GM12872 (cell line): ENCODE measurements at regions not wholly inside any gene's neighbourhood (a gene's known extent, or its start where the extent isn't known, plus 50 kb on each side); places are given as distances from the start of the nearest gene placed in this dataset.

Source experiments
- TF ChIP-seq, protein P1 (sequence below): IDR thresholded peaks from 3 replicates; pipeline ENCODE4 v1.5.1; 2011; ENCODE audit warnings: low read depth, mild to moderate bottlenecking, low read length, moderate library complexity; ENCODE audit not compliant: insufficient read depth

DNA sequence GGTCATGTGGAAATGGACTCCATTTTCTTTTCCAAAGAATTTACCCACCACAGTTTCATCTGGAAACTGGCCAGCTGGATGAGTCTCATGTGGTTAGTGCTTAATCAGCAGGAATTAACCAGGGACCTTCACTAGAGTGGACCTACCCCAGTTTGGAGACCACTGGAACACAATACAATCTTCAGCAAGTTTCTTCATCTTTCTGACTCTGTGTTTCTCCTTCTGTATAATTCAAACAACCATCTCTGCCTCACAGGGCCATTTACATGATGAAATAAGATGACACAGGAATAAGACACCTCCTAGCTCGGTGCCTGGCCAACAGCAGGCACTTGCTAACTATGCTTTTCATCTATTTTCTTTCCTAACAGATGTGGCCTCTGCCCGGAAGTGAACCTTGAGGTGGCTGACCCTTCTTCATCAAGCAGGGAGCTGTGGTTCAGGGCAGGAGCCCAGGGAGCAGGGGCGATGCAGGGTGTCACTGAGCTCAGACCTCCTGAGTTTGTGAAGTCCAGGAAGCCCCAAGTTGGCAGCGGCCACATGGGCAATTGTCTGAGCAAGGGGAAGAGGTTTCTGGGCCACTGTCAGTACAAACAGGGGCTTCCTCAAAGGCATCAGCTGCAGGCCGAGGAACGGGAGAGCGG lies 98.8 kb downstream of the SOD2 start:
- TF ChIP-seq, protein P1, sequence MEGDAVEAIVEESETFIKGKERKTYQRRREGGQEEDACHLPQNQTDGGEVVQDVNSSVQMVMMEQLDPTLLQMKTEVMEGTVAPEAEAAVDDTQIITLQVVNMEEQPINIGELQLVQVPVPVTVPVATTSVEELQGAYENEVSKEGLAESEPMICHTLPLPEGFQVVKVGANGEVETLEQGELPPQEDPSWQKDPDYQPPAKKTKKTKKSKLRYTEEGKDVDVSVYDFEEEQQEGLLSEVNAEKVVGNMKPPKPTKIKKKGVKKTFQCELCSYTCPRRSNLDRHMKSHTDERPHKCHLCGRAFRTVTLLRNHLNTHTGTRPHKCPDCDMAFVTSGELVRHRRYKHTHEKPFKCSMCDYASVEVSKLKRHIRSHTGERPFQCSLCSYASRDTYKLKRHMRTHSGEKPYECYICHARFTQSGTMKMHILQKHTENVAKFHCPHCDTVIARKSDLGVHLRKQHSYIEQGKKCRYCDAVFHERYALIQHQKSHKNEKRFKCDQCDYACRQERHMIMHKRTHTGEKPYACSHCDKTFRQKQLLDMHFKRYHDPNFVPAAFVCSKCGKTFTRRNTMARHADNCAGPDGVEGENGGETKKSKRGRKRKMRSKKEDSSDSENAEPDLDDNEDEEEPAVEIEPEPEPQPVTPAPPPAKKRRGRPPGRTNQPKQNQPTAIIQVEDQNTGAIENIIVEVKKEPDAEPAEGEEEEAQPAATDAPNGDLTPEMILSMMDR = no peak

DNA sequence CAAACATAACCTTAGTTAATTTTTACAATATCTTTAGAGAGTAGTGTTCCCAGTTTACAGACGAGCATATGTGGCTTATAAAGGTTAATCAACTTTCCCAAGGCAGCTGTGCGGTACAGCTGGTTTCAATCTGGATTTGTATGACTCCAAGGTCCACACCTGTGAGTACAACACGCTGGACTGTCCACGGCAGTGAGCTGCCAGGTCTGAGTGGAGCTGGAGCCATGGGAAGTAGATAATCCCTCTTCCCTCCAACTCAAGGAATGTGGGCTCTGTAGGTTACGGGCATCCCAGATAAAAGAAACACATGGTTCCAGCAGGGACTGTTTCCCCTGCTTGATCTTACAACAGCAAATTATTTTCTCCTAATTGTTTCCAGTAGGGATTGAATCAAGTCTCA lies 102.2 kb downstream of the SOD2 start:
- TF ChIP-seq, protein P1 = no peak

DNA sequence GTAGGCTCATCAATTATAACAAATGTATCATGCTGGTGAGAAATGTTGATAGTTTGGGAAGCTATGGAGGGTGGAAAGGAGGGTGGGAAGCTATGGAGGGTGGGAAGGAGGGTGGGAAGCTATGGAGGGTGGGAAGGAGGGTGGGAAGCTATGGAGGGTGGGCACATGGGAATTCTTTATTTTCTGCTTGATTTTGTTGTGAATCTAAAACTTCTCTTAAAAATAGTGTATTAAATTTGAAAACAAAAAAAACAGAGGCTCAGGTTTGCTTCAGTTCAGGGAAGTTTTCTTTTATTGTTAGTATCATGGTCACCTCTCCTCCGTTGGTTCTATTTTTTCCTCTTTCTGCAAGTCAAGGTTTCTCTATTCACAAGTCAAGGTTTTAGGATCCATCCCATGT lies 106.4 kb downstream of the SOD2 start:
- TF ChIP-seq, protein P1 = no peak

DNA sequence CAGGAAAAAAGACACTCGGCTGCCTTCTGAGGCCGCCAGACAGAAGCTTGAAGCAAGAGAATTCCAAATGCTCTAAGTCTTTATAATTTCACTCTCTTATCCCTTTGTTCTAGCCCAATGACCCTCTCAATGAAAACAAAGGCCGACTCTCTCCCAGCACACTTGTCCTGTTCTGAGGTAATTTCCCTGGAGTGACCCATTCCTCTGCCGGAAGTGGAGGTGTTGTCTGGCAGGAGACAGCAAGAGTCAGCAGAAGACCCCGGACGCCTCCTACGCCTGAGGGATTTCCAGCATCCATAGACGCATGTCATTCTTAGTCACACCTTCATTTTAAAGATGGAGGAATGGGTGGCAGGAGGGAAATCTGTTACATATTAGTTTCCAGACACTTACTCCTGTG lies 110.3 kb downstream of the SOD2 start:
- TF ChIP-seq, protein P1 = no peak

DNA sequence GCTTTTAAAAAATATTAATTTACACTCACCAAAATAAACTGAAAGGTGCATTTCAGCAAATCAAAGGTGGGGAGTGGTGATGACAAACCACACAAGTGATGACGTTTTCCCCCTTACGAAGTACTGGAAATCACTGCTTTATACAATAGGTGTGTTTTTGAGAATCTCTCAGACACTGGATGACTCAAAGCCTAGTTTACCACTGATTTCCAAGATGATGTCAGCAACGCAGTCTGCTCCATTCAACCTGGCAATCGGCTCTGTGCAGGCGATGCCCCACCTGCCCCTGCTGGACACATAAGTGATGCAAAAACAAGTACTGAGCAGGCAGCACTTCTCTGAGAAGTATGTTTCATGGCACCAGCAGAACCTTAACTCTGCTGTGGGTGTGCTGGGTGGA lies 114.4 kb downstream of the SOD2 start:
- TF ChIP-seq, protein P1 = no peak

DNA sequence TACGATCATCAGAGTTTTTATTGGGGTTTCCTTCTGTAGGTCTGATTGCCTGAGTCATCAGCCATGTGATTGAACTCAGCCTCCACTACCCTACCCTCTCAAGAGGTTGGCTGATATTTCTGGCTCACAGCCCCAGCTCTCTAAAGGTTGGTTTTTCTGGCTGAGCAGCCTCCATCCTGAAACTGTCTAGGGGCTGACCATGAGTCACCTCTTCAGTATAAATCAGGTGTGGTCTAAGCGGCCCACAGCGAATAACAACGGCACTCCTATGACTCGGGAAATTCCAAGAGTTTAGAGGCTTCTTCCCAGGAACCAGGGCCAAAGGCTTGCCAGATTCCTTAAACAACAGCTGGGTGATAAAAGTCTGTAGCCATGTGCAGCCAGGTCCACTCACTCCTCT lies 115.5 kb downstream of the SOD2 start:
- TF ChIP-seq, protein P1 = no peak

DNA sequence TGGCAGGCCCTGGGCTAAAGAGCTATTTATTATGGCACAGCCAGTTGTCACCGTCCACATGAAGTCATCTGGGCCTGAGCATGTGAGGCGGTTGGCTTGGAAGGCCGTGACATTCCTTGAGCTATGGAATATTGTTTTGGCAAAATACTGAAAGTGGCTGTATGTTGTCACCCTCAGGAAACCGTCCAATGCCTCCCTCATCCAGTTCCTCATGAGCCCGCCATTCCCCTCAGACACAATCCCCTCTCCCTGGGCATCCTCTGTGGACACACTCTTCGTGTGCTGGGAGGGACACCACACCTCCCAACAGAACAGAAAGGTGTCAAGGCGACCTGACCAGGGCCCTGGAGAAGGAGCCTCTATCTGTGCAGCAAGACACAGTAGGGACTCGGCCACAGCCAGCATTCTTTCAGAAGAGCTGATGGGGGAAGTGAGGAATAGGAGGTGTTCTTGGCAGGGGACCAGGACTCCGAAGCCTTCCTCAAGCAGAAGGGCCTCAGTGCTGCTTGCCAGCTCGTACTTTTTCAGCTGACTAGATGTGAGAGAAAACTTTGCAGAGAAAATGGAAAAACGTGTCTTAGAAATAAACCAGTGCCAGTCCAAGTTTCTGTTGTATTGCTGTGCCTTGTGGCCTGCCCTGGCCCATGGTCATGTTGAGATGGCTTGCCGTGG lies 120.5 kb downstream of the SOD2 start:
- TF ChIP-seq, protein P1 = no peak
